ENCODE measurements at regions not wholly inside any gene's neighbourhood (a gene's known extent, or its start where the extent isn't known, plus 50 kb on each side); places are given as distances from the start of the nearest gene placed in this dataset.

- no peaks in the 10 kb centered on the region for H3K36me3 ChIP-seq (ENCODE audit: insufficient read depth, low read length)
- no peaks in the 10 kb centered on the region for H3K9me3 ChIP-seq (ENCODE audit: low read length)
- no peak overlapping the region for H2AFZ ChIP-seq (ENCODE audit: low read length)
- H3K27ac ChIP-seq (ENCODE audit: low read depth, low read length, poor library complexity, severe bottlenecking): no peak overlapping the region
- H3K9ac ChIP-seq (ENCODE audit: low read length): no peak overlapping the region
- H3K27me3 ChIP-seq (ENCODE audit: insufficient read depth, low read length): no peaks in the 10 kb centered on the region
- H3K79me2 ChIP-seq (ENCODE audit: insufficient read depth, low read length): no peaks in the 10 kb centered on the region
- H3K4me1 ChIP-seq (ENCODE audit: insufficient read depth, low read length, severe bottlenecking): no peaks in the 10 kb centered on the region
- no peak overlapping the region for H3K4me3 ChIP-seq (ENCODE audit: low read depth, low read length, poor library complexity, severe bottlenecking)
- H4K20me1 ChIP-seq (ENCODE audit: insufficient read depth, low read length): no peaks in the 10 kb centered on the region
- TF ChIP-seq EZH2 (IDR thresholded peaks at IDR 0.05; ENCODE audit: borderline replicate concordance, low read length) (no peak), CTCF (IDR thresholded peaks at IDR 0.05; ENCODE audit: low read length) (no peak)
- H3K4me2 ChIP-seq (ENCODE audit: low read length): no peak overlapping the region
- no peaks in the 10 kb centered on the region for H3K9me2 ChIP-seq (ENCODE audit: low read depth, low read length)
- H3F3A ChIP-seq (ENCODE audit: insufficient read depth, low read length): no peaks in the 10 kb centered on the region
Measured at GRCh38 chr13:78177306-78177705, 258.7 kb upstream of the EDNRB start.

GRCh38 chr13:78176880-78177279 lies 258.2 kb upstream of the EDNRB start:
- no peaks in the 10 kb centered on the region for H3K9me2 ChIP-seq (ENCODE audit: low read depth, low read length)
- no peaks in the 10 kb centered on the region for H3K27me3 ChIP-seq (ENCODE audit: insufficient read depth, low read length)
- no peak overlapping the region for H3K9ac ChIP-seq (ENCODE audit: low read length)
- no peak overlapping the region for H3K4me3 ChIP-seq (ENCODE audit: low read depth, low read length, poor library complexity, severe bottlenecking)
- no peak overlapping the region for H3K27ac ChIP-seq (ENCODE audit: low read depth, low read length, poor library complexity, severe bottlenecking)
- no peaks in the 10 kb centered on the region for H3K4me1 ChIP-seq (ENCODE audit: insufficient read depth, low read length, severe bottlenecking)
- no peaks in the 10 kb centered on the region for H4K20me1 ChIP-seq (ENCODE audit: insufficient read depth, low read length)
- no peak overlapping the region for H2AFZ ChIP-seq (ENCODE audit: low read length)
- TF ChIP-seq CTCF (IDR thresholded peaks at IDR 0.05; ENCODE audit: low read length): no peak
- no peak for TF ChIP-seq EZH2 (IDR thresholded peaks at IDR 0.05; ENCODE audit: borderline replicate concordance, low read length)
- H3K36me3 ChIP-seq (ENCODE audit: insufficient read depth, low read length): no peaks in the 10 kb centered on the region
- no peaks in the 10 kb centered on the region for H3K9me3 ChIP-seq (ENCODE audit: low read length)
- no peak overlapping the region for H3K4me2 ChIP-seq (ENCODE audit: low read length)
- no peaks in the 10 kb centered on the region for H3K79me2 ChIP-seq (ENCODE audit: insufficient read depth, low read length)
- no peaks in the 10 kb centered on the region for H3F3A ChIP-seq (ENCODE audit: insufficient read depth, low read length)

- Histone ChIP-seq H4K20me1 (ENCODE audit: insufficient read depth, low read length) (no peaks in the 10 kb centered on the region), H3K9me2 (ENCODE audit: low read depth, low read length) (peaks cover 2% of the 10 kb centered on the region; the same call in 1 of the 2 replicates), H2AFZ (ENCODE audit: low read length) (no peak overlapping the region), H3K4me2 (ENCODE audit: low read length) (no peak overlapping the region), H3F3A (ENCODE audit: insufficient read depth, low read length) (no peaks in the 10 kb centered on the region), H3K9me3 (ENCODE audit: low read length) (0 out of 2 replicates have a peak, but pooled peaks cover 5% of the 10 kb centered on the region), H3K9ac (ENCODE audit: low read length) (no peak overlapping the region), H3K27me3 (ENCODE audit: insufficient read depth, low read length) (no peaks in the 10 kb centered on the region), H3K27ac (ENCODE audit: low read depth, low read length, poor library complexity, severe bottlenecking) (no peak overlapping the region), H3K4me1 (ENCODE audit: insufficient read depth, low read length, severe bottlenecking) (no peaks in the 10 kb centered on the region), H3K4me3 (ENCODE audit: low read depth, low read length, poor library complexity, severe bottlenecking) (no peak overlapping the region), H3K79me2 (ENCODE audit: insufficient read depth, low read length) (no peaks in the 10 kb centered on the region), H3K36me3 (ENCODE audit: insufficient read depth, low read length) (no peaks in the 10 kb centered on the region)
- TF ChIP-seq EZH2 (IDR thresholded peaks at IDR 0.05; ENCODE audit: borderline replicate concordance, low read length) (no peak), CTCF (IDR thresholded peaks at IDR 0.05; ENCODE audit: low read length) (no peak)
Measured at GRCh38 chr13:78169386-78169785, 250.8 kb upstream of the EDNRB start.

Measured in OCI-LY1 (cell line).